ENCODE measurements at regions not wholly inside any gene's neighbourhood (a gene's known extent, or its start where the extent isn't known, plus 50 kb on each side); places are given as distances from the start of the nearest gene placed in this dataset.

DNA sequence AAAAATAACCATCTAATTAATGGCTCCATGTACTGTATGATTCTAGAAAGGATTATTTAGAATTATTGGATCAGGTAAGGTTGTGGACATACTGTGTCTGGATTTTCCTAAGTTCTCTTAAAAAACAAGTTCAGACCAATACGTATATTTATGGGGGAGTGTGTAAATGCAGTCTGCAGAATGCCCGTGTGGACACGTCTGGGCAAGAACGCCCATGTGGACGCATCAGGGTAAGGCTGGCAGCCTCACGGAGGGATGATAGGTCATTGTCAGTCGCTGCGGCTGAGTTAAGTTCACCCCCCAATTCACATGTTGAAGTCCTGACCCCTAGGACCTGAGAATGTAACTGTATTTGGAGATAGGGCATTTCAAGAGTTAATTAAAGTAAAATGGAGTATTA is 160.0 kb upstream of the SHH start:
- no peak overlapping the region for H3K27ac ChIP-seq (ENCODE audit: low read length)
- in situ Hi-C loops (cut with HindIII; ENCODE audit: low pct_unique_long_range_greater_than_20kb, low sequenced_read_pairs): no loop called here
- ATAC-seq: no peak
- H3K4me3 ChIP-seq (ENCODE audit: low read depth in 2 of 2, low read length in 2 of 2): no peak overlapping the region
- H3K9me3 ChIP-seq (ENCODE audit: control insufficient read depth, insufficient read depth, low read depth, low read length): no peaks in the 10 kb centered on the region
- no peaks in the 10 kb centered on the region for H3K36me3 ChIP-seq (ENCODE audit: control insufficient read depth, insufficient read depth, low read length)
- DNase-seq (ENCODE audit: low read depth, low spot score): no peak
- BruUV-seq (replicated peaks): no TSS peak
- no peaks in the 10 kb centered on the region for H3K27me3 ChIP-seq (ENCODE audit: control insufficient read depth, insufficient read depth, low read length)
- ChIA-PET CTCF (no interaction called here), POLR2A (no interaction called here)
- no peaks in the 10 kb centered on the region for H3K4me1 ChIP-seq (ENCODE audit: control insufficient read depth, insufficient read depth, low read length)
- TF ChIP-seq POLR2AphosphoS5 (IDR thresholded peaks at IDR 0.05; ENCODE audit: low read depth, low read length) (no peak), TCF7L2 (IDR thresholded peaks at IDR 0.05; ENCODE audit: low read depth, low read length) (no peak), SIN3A (IDR thresholded peaks at IDR 0.05; ENCODE audit: borderline replicate concordance, insufficient read depth, low read depth, low read length) (no peak)
- TF ChIP-seq, protein P1, sequence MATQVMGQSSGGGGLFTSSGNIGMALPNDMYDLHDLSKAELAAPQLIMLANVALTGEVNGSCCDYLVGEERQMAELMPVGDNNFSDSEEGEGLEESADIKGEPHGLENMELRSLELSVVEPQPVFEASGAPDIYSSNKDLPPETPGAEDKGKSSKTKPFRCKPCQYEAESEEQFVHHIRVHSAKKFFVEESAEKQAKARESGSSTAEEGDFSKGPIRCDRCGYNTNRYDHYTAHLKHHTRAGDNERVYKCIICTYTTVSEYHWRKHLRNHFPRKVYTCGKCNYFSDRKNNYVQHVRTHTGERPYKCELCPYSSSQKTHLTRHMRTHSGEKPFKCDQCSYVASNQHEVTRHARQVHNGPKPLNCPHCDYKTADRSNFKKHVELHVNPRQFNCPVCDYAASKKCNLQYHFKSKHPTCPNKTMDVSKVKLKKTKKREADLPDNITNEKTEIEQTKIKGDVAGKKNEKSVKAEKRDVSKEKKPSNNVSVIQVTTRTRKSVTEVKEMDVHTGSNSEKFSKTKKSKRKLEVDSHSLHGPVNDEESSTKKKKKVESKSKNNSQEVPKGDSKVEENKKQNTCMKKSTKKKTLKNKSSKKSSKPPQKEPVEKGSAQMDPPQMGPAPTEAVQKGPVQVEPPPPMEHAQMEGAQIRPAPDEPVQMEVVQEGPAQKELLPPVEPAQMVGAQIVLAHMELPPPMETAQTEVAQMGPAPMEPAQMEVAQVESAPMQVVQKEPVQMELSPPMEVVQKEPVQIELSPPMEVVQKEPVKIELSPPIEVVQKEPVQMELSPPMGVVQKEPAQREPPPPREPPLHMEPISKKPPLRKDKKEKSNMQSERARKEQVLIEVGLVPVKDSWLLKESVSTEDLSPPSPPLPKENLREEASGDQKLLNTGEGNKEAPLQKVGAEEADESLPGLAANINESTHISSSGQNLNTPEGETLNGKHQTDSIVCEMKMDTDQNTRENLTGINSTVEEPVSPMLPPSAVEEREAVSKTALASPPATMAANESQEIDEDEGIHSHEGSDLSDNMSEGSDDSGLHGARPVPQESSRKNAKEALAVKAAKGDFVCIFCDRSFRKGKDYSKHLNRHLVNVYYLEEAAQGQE (IDR thresholded peaks at IDR 0.05; ENCODE audit: insufficient read depth in 1 of 2, low read depth in 2 of 2, low read length in 1 of 2): no peak
- TF ChIP-seq, protein P2, sequence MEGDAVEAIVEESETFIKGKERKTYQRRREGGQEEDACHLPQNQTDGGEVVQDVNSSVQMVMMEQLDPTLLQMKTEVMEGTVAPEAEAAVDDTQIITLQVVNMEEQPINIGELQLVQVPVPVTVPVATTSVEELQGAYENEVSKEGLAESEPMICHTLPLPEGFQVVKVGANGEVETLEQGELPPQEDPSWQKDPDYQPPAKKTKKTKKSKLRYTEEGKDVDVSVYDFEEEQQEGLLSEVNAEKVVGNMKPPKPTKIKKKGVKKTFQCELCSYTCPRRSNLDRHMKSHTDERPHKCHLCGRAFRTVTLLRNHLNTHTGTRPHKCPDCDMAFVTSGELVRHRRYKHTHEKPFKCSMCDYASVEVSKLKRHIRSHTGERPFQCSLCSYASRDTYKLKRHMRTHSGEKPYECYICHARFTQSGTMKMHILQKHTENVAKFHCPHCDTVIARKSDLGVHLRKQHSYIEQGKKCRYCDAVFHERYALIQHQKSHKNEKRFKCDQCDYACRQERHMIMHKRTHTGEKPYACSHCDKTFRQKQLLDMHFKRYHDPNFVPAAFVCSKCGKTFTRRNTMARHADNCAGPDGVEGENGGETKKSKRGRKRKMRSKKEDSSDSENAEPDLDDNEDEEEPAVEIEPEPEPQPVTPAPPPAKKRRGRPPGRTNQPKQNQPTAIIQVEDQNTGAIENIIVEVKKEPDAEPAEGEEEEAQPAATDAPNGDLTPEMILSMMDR (IDR thresholded peaks at IDR 0.05): no peak
- intact Hi-C loops (cut with micrococcal nuclease; ENCODE audit: unreplicated experiment): no loop called here

DNA sequence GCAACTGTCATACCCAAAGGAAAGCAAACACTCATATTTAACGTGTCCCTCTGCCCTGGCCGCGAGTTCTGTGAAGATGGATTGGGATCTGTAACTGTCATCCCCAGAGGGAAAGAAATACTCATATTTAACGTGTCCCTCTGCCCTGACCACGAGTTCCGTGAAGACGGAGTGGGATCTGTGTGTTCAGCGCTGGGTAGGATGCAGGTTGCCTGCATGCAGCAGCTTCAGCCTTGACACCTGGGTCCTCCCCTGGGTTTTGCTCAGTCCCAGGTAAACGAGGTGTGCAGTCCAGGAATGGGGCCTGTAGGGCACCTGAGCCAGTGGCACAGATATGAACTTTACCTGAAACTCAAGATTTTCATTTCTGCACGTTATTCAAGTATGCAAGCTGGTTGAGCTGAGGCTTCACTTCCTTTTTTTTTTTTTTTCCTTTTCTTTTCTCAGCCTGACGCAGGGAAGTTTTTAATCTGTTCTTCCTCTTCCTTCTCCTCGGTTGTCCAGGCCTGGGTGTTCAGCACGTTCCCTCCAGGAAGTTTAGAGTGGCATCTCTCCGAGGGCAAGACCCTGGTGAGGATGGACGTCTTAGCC is 159.0 kb upstream of the SHH start:
- BruUV-seq (replicated peaks): no TSS peak
- DNase-seq (ENCODE audit: low read depth, low spot score) (no peak), ATAC-seq (no peak)
- in situ Hi-C loops (cut with HindIII; ENCODE audit: low pct_unique_long_range_greater_than_20kb, low sequenced_read_pairs): no loop called here
- POLR2A ChIA-PET: no interaction called here
- Histone ChIP-seq H3K36me3 (ENCODE audit: control insufficient read depth, insufficient read depth, low read length) (no peaks in the 10 kb centered on the region), H3K9me3 (ENCODE audit: control insufficient read depth, insufficient read depth, low read depth, low read length) (no peaks in the 10 kb centered on the region), H3K4me1 (ENCODE audit: control insufficient read depth, insufficient read depth, low read length) (no peaks in the 10 kb centered on the region), H3K27me3 (ENCODE audit: control insufficient read depth, insufficient read depth, low read length) (no peaks in the 10 kb centered on the region), H3K27ac (ENCODE audit: low read length) (no peak overlapping the region), H3K4me3 (ENCODE audit: low read depth in 2 of 2, low read length in 2 of 2) (no peak overlapping the region)
- TF ChIP-seq SIN3A (IDR thresholded peaks at IDR 0.05; ENCODE audit: borderline replicate concordance, insufficient read depth, low read depth, low read length) (no peak), TCF7L2 (IDR thresholded peaks at IDR 0.05; ENCODE audit: low read depth, low read length) (no peak), POLR2AphosphoS5 (IDR thresholded peaks at IDR 0.05; ENCODE audit: low read depth, low read length) (no peak)
- TF ChIP-seq, protein P2 (IDR thresholded peaks at IDR 0.05): no peak
- TF ChIP-seq, protein P1 (IDR thresholded peaks at IDR 0.05; ENCODE audit: insufficient read depth in 1 of 2, low read depth in 2 of 2, low read length in 1 of 2): no peak
- intact Hi-C loops (cut with micrococcal nuclease; ENCODE audit: unreplicated experiment): no loop called here
- CTCF ChIA-PET: no interaction called here

Data from Panc1 (cell line).